ENCODE measurements at regions not wholly inside any gene's neighbourhood (a gene's known extent, or its start where the extent isn't known, plus 50 kb on each side); places are given as distances from the start of the nearest gene placed in this dataset.

DNA sequence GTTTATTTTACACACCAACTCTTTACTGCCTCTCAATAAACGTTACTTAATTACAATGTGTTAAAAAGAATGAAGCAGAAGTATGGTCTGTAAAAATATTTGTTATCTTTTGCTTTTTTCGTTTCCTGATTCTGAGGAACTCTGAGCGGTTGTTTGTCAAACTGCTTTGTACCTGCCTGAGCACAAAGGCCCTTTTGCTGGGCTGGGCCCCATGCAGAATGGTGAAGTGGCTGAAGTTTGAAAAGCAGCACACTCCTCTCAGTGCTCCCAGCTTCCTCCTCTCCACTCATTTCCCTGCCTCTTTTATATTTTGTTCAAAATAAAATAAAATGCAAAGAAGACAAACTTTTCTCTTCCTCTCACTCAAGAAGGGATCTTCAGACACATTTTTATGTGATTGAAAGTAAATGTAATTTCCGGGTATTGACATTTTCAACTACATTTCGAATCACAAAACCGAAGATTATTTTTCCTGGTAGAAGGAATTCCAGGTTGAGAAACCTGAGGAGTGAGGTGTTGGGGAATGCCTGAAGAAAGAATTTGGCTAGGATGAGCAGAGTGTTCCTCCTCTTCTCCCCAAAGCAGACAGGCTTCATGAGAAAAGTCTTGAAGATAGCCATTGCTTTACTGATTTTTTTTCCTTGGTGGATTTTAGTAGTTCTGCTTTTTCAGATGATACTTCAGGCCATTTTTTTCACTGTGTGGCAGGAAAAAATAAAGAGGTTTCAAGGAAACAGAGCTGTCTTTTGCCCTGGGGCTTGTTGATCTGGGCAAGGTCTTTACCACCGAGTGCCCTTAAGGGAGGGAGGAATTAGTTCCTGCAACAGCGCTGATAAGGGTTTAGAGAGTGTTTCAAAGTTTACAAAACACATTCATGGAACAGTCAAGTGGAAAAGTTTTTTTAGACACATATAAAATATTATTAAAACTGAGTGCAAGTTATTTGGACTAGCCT is 229.8 kb downstream of the NFKBIZ start:
- in situ Hi-C loops (cut with HindIII; ENCODE audit: low sequenced_read_pairs): no loop called here

GRCh38 chr3:102079809-102080197 is 230.5 kb downstream of the NFKBIZ start:
- in situ Hi-C loops (cut with HindIII; ENCODE audit: low sequenced_read_pairs): no loop called here

GRCh38 chr3:102081572-102082289 is 232.4 kb downstream of the NFKBIZ start:
- in situ Hi-C loops (cut with HindIII; ENCODE audit: low sequenced_read_pairs): no loop called here

GRCh38 chr3:102083473-102083872 is 234.2 kb downstream of the NFKBIZ start:
- in situ Hi-C loops (cut with HindIII; ENCODE audit: low sequenced_read_pairs): no loop called here

GRCh38 chr3:102084006-102084405 is 234.7 kb downstream of the NFKBIZ start:
- in situ Hi-C loops (cut with HindIII; ENCODE audit: low sequenced_read_pairs): no loop called here

DNA sequence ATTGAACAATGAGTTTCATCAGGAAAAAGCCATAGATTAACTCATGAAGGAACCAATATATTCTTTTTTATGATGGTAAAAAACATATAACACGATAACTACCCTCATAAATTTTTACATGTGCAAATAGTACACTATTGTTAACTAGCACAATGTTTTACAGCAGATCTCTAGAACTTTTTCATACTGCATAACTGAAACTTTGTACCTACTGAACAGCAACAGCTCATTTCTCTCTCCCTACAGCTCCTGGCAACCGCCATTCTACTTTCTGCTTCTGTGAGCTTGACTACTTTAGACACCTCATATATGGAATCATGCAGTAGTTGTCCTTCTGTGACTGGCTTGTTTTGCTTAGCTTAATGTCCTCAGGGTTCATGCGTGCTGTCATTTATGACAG is 235.4 kb downstream of the NFKBIZ start:
- in situ Hi-C loops (cut with HindIII; ENCODE audit: low sequenced_read_pairs): no loop called here

DNA sequence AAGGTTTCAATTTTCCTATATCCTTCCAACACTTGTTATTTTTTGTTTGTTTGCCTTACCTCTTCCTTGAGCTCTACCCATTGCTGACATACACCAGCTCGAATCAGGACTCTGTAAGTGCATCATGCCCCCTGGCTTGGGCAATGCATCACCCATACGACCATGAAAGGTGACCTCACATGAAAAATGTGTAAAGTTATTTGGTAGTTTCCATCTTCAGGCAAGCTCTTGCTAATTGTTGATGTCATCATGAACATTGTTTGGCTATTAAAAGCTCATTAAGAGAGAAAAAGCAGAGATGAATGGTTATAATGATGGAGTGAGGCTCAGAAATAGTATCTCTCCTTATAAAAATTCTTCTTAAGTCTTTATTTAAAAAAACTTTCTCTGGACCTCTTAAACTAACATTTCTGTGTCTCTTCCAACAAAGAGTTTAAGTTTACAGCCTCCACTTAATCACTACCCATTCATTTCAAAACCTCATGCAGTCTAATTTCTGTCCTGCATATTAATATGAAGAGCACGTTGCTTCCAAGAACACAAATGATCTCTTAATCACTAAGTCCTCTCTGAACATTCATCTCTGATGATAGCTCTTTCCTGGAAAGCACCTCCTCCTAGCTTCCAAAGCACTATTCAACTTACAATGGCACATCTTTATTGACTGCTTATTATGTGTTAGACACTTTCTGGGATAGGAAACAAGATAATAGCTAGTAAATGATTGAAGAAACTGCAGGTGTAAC is 236.3 kb downstream of the NFKBIZ start:
- in situ Hi-C loops (cut with HindIII; ENCODE audit: low sequenced_read_pairs): no loop called here

- in situ Hi-C loops (cut with HindIII; ENCODE audit: low sequenced_read_pairs): no loop called here
Observed at GRCh38 chr3:102087236-102087635, 237.9 kb downstream of the NFKBIZ start.

DNA sequence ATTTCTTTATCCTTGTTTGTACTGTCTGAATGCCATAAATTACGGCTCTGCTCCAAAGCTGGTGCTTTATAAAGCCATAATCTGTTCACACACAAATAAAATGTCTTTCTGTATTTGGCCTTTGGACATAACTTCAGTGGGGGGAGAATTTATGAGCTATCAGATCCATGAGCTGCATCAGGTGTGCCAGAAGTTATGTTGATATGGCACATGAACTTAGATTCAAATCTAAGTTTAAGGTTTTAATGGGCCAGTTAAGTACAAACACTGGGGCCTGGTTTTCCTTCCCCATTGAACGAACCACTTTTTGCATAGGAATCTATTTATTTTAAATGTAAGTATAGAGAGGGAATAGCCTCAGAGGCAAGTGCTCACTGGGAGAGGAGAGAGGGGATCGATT is 239.9 kb downstream of the NFKBIZ start:
- in situ Hi-C loops (cut with HindIII; ENCODE audit: low sequenced_read_pairs): no loop called here

GRCh38 chr3:102089904-102090720 is 240.8 kb downstream of the NFKBIZ start:
- in situ Hi-C loops (cut with HindIII; ENCODE audit: low sequenced_read_pairs): no loop called here

DNA sequence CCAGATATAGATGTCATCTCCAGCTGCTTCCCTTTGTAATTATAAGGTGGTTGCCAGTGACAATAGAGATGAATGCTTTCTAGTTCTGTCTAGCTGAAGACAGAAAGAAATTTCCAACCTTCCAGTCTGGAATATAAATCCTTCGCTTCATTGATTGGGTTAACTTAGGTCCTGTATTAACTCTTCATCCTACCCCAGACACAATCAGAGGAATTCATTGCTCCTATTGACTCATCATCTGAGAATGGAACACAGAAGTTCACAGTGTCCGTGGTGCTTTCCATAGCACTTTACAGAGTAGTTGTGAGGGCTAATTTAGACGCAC is 241.4 kb downstream of the NFKBIZ start:
- in situ Hi-C loops (cut with HindIII; ENCODE audit: low sequenced_read_pairs): no loop called here

GRCh38 chr3:102091358-102091757 is 242.0 kb downstream of the NFKBIZ start:
- in situ Hi-C loops (cut with HindIII; ENCODE audit: low sequenced_read_pairs): no loop called here

DNA sequence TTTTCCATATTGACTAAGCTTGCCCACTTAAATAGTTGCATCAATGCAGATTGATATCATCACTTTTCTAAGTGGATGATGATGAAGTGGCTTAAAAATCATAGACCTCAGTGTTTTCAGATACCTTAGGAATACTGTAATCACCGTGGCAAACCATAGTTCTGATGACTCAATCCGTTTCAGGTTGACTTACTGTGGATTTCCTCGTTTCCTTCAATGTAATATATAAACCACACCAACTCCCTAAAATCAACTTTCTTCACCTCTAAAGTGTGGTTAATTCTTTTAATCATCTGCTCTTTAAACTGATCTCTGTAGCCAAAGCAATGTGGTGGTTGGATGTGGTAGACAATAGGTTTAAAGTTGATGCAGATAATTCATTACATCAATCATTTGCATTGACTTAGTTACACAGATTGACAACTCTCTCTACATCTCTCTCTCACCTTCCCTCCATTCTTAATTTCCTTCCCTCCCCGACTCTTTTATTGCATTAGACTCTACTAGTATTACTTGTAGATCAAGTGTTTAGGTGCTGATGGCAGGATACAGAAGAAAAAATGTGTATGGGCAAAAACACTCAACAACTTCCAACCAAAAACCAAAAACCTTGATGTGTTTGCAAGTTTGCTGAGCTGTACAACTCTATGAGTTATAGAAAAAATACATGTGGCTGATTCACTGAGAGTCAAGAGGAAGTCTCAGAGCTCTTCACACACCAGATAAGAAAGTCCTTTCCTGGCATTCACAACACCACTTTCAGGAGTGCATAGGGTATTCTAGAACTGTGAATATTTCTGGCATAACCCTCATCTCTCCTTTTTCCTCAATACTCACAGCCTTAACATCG is 243.5 kb downstream of the NFKBIZ start:
- in situ Hi-C loops (cut with HindIII; ENCODE audit: low sequenced_read_pairs): no loop called here

- in situ Hi-C loops (cut with HindIII; ENCODE audit: low sequenced_read_pairs): no loop called here
Observed at GRCh38 chr3:102094506-102094905, 245.2 kb downstream of the NFKBIZ start.

DNA sequence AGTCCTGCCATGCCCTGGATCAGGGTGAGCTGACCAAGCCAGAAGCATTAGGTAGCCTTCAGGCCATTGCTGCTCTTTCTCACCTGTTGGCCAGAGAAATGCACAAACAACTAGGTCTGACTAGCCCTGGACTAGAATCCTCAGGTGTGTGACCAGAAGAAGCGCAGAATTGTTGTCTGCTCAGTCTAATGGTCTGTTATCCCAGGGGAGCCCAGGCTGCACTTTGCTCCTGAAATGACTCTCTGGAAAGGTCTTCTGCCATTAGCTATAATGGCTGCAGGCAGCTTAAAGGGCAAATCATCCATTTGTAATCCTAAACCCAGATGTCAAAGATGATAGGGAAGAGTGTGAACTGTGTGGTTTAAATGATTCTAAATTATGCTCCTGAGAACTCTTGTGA is 246.1 kb downstream of the NFKBIZ start:
- in situ Hi-C loops (cut with HindIII; ENCODE audit: low sequenced_read_pairs): no loop called here

DNA sequence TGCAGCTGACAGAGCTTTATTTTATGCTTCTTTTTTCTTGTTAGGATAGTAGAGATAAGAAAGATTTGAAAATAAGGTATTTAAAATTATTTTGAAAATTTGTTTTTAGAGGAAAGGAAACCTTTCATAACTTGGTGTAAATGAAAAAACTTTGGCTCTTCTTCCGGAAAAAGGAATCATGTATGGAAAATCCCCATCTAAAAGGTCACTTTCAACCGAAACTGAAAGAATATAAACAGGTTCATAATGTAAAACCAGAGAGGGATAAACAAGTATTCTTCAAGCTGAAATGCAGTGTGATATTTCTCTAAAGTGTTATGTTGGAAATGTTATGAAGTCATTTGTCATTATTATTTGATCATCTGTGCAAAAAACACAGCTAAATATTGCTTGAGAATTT is 246.8 kb downstream of the NFKBIZ start:
- in situ Hi-C loops (cut with HindIII; ENCODE audit: low sequenced_read_pairs): no loop called here

DNA sequence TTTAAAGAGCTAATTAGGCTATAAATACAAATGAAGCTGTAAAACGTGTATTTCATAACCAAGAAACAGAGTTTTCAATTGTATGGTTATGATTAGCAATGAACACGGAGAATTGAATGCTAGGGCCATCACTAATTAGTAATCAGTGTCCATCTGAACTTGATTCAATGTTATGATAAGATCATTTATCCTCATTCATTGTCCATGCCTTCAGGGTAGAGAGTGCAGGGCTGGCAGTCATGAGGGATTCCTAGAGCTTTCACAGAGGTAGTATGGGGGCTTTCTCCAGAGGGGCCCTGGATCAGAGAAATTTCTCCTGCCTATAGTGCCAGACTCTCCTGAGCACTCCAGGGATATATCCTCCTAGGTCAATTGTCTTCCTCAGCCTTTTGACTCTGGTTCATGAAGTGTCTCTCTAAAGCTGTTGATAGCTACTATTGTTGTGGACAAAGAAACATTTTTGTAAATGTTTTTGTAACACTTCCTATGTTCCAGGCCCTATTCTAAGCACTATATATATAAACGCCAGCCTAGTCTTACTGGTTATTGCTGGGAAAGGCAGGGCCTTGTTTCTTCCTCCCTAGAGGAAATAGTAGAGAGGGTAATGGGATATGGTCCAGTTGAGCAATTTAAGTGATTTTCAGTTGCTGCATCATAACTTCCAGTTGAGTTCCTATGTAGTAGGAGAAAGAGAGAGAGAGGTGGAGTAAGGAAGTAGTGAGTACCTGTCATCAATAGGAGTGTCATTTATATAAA is 249.0 kb downstream of the NFKBIZ start:
- in situ Hi-C loops (cut with HindIII; ENCODE audit: low sequenced_read_pairs): no loop called here

GRCh38 chr3:102099913-102100312 is 250.6 kb downstream of the NFKBIZ start:
- in situ Hi-C loops (cut with HindIII; ENCODE audit: low sequenced_read_pairs): no loop called here

GRCh38 chr3:102102394-102102793 is 253.1 kb downstream of the NFKBIZ start:
- in situ Hi-C loops (cut with HindIII; ENCODE audit: low sequenced_read_pairs): no loop called here

Data from endothelial cell of hepatic sinusoid (primary cell).